GM19240 (cell line): ENCODE measurements at regions not wholly inside any gene's neighbourhood (a gene's known extent, or its start where the extent isn't known, plus 50 kb on each side); places are given as distances from the start of the nearest gene placed in this dataset.

Experiments
- DNase-seq: peaks from one replicate; pipeline ENCODE4 v3.0.0; 2011; ENCODE audit warnings: low spot score; ENCODE audit not compliant: insufficient read length

GRCh38 chr3:69442771-69443311, 57.0 kb upstream of the FRMD4B start:
- no peak for DNase-seq

DNA sequence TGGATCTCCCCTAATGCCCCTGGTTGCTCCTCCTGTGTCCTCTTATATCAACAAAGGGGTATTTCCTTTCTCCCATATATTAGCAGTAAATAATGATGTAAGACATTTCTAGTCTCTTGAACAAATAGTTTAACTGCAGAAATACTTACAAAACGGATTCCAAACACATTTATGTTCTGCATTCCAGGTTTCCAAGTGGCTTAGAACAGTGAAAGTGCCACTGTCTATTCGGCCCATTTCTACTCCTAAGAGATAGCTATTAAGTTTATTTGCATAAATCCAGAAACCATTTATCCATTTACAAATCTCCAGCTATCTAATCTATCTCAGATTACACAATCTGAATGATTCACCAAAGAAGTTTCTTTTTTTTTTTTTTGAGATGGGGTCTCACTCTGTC, 55.8 kb upstream of the FRMD4B start:
- DNase-seq: no peak

DNA sequence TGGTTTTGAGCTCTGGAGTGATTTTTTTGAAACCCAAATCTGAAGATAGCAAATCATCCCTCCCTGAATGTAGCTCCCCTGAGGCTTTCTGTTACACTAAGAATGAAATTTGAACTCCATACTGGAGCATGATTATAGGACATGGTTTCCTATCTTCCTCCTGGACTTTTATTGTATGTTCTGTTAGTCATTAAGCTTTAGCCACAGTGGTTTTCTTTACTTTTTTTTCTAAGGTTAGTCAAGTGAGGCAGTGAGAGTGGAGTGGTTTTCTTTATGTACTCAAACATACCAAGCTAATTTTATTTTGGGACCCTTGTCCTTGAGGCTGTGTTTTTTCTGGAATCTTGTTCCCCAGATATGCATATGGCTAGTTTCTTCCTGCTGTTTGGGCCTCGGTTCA, 55.2 kb upstream of the FRMD4B start:
- no peak for DNase-seq

- DNase-seq: no peak
Observed at GRCh38 chr3:69439643-69440270, 53.9 kb upstream of the FRMD4B start.

DNA sequence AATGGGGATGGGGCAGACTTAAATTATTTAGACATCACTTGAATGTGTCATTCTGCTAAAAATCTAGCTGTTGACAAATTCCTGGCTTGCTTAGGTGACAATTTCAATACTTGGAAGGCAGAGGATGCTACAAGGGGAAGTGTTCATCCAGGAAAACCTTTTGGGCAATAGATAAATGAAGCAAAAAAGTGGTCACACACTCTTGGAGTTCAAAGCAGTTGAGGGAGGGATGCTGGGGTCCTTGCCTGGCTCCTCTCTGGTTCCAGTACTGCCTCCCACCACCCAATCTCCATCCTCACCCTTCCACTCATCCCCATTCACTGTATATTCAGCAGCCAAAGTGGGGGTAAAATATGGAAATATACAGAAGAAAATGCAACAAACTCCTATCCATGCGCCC, 52.6 kb upstream of the FRMD4B start:
- DNase-seq: no peak

GRCh38 chr3:69435274-69436265, 49.7 kb upstream of the FRMD4B start:
- no peak for DNase-seq
